ENCODE measurements at regions not wholly inside any gene's neighbourhood (a gene's known extent, or its start where the extent isn't known, plus 50 kb on each side); places are given as distances from the start of the nearest gene placed in this dataset.

GRCh38 chr7:51521694-51522312 lies 205.2 kb upstream of the COBL start:
- CTCF ChIA-PET = no interaction called here
- TF ChIP-seq FOXK2 (IDR thresholded peaks at IDR 0.05) = no peak
- POLR2A ChIA-PET = no interaction called here
- no peak for DNase-seq (ENCODE audit: extremely low spot score)

- TF ChIP-seq SUZ12 (IDR thresholded peaks at IDR 0.05) (no peak), HDGF (IDR thresholded peaks at IDR 0.05; ENCODE audit: borderline replicate concordance) (no peak), BHLHE40 (IDR thresholded peaks at IDR 0.05; ENCODE audit: borderline replicate concordance) (no peak), SP1 (IDR thresholded peaks at IDR 0.05) (no peak), NFRKB (IDR thresholded peaks at IDR 0.05) (no peak), CTBP1 (IDR thresholded peaks at IDR 0.05; ENCODE audit: borderline replicate concordance) (no peak), PKNOX1 (IDR thresholded peaks at IDR 0.05) (no peak), ARNT (IDR thresholded peaks at IDR 0.05) (no peak), ELF4 (IDR thresholded peaks at IDR 0.05) (no peak), FOXA1 (IDR thresholded peaks at IDR 0.05) (no peak), ZNF384 (IDR thresholded peaks at IDR 0.05) (no peak), L3MBTL2 (conservative IDR thresholded peaks at IDR 0.05) (no peak), FOXM1 (IDR thresholded peaks at IDR 0.05; ENCODE audit: borderline replicate concordance) (no peak), FOXK2 (IDR thresholded peaks at IDR 0.05) (no peak), LEF1 (IDR thresholded peaks at IDR 0.05; ENCODE audit: borderline replicate concordance) (no peak), TARDBP (IDR thresholded peaks at IDR 0.05) (no peak)
- POLR2A ChIA-PET = no interaction called here
- CTCF ChIA-PET = interaction anchor here (0.6 kb wide), 2 partner anchors 22 to 288 kb away, joined by 3 to 4 read pairs; no protein-coding TSS in a partner anchor
- no peak for DNase-seq (ENCODE audit: extremely low spot score)
Measured at GRCh38 chr7:51521054-51521453, 204.4 kb upstream of the COBL start.

- POLR2A ChIA-PET = no interaction called here
- DNase-seq (ENCODE audit: extremely low spot score) = no peak
- CTCF ChIA-PET = no interaction called here
- TF ChIP-seq FOXK2 (IDR thresholded peaks at IDR 0.05) (no peak), ARNT (IDR thresholded peaks at IDR 0.05) (no peak), CTBP1 (IDR thresholded peaks at IDR 0.05; ENCODE audit: borderline replicate concordance) (no peak), HDGF (IDR thresholded peaks at IDR 0.05; ENCODE audit: borderline replicate concordance) (no peak), SP1 (IDR thresholded peaks at IDR 0.05) (no peak), ELF4 (IDR thresholded peaks at IDR 0.05) (no peak), NFRKB (IDR thresholded peaks at IDR 0.05) (no peak), ZNF384 (IDR thresholded peaks at IDR 0.05) (no peak), PKNOX1 (IDR thresholded peaks at IDR 0.05) (no peak), TARDBP (IDR thresholded peaks at IDR 0.05) (no peak), LEF1 (IDR thresholded peaks at IDR 0.05; ENCODE audit: borderline replicate concordance) (no peak), FOXM1 (IDR thresholded peaks at IDR 0.05; ENCODE audit: borderline replicate concordance) (no peak), BHLHE40 (IDR thresholded peaks at IDR 0.05; ENCODE audit: borderline replicate concordance) (no peak), L3MBTL2 (conservative IDR thresholded peaks at IDR 0.05) (no peak)
Measured at GRCh38 chr7:51518646-51519045, 202.0 kb upstream of the COBL start.

GRCh38 chr7:51517187-51517586 lies 200.6 kb upstream of the COBL start:
- no peak for TF ChIP-seq HDGF (IDR thresholded peaks at IDR 0.05; ENCODE audit: borderline replicate concordance)
- TF ChIP-seq BHLHE40 (IDR thresholded peaks at IDR 0.05; ENCODE audit: borderline replicate concordance) = no peak
- no peak for TF ChIP-seq ARNT (IDR thresholded peaks at IDR 0.05)
- no peak for TF ChIP-seq TARDBP (IDR thresholded peaks at IDR 0.05)
- CTCF ChIA-PET = no interaction called here
- no peak for DNase-seq (ENCODE audit: extremely low spot score)
- POLR2A ChIA-PET = no interaction called here

GRCh38 chr7:51501620-51502019 lies 185.0 kb upstream of the COBL start:
- no peak for TF ChIP-seq BHLHE40 (IDR thresholded peaks at IDR 0.05; ENCODE audit: borderline replicate concordance)
- no peak for DNase-seq (ENCODE audit: extremely low spot score)
- ChIA-PET POLR2A (no interaction called here), CTCF (no interaction called here)

GRCh38 chr7:51482976-51483375 lies 166.4 kb upstream of the COBL start:
- CTCF ChIA-PET = no interaction called here
- TF ChIP-seq ZNF384 (IDR thresholded peaks at IDR 0.05) (no peak), TARDBP (IDR thresholded peaks at IDR 0.05) (no peak), L3MBTL2 (conservative IDR thresholded peaks at IDR 0.05) (no peak), SUZ12 (IDR thresholded peaks at IDR 0.05) (no peak), FOXK2 (IDR thresholded peaks at IDR 0.05) (no peak), FOXM1 (IDR thresholded peaks at IDR 0.05; ENCODE audit: borderline replicate concordance) (no peak), ELF4 (IDR thresholded peaks at IDR 0.05) (no peak), BHLHE40 (IDR thresholded peaks at IDR 0.05; ENCODE audit: borderline replicate concordance) (no peak), NFRKB (IDR thresholded peaks at IDR 0.05) (no peak), FOXA1 (IDR thresholded peaks at IDR 0.05) (no peak), LEF1 (IDR thresholded peaks at IDR 0.05; ENCODE audit: borderline replicate concordance) (no peak), SP1 (IDR thresholded peaks at IDR 0.05) (no peak)
- no peak for DNase-seq (ENCODE audit: extremely low spot score)
- POLR2A ChIA-PET = no interaction called here

- CTCF ChIA-PET = no interaction called here
- DNase-seq (ENCODE audit: extremely low spot score) = no peak
- no peak for TF ChIP-seq FOXM1 (IDR thresholded peaks at IDR 0.05; ENCODE audit: borderline replicate concordance)
- no peak for TF ChIP-seq LEF1 (IDR thresholded peaks at IDR 0.05; ENCODE audit: borderline replicate concordance)
- no peak for TF ChIP-seq TARDBP (IDR thresholded peaks at IDR 0.05)
- TF ChIP-seq HDGF (IDR thresholded peaks at IDR 0.05; ENCODE audit: borderline replicate concordance) = no peak
- no peak for TF ChIP-seq BHLHE40 (IDR thresholded peaks at IDR 0.05; ENCODE audit: borderline replicate concordance)
- POLR2A ChIA-PET = no interaction called here
Measured at GRCh38 chr7:51481421-51481820, 164.8 kb upstream of the COBL start.

Data from HEK293T (cell line).